ENCODE measurements at regions not wholly inside any gene's neighbourhood (a gene's known extent, or its start where the extent isn't known, plus 50 kb on each side); places are given as distances from the start of the nearest gene placed in this dataset.

DNA sequence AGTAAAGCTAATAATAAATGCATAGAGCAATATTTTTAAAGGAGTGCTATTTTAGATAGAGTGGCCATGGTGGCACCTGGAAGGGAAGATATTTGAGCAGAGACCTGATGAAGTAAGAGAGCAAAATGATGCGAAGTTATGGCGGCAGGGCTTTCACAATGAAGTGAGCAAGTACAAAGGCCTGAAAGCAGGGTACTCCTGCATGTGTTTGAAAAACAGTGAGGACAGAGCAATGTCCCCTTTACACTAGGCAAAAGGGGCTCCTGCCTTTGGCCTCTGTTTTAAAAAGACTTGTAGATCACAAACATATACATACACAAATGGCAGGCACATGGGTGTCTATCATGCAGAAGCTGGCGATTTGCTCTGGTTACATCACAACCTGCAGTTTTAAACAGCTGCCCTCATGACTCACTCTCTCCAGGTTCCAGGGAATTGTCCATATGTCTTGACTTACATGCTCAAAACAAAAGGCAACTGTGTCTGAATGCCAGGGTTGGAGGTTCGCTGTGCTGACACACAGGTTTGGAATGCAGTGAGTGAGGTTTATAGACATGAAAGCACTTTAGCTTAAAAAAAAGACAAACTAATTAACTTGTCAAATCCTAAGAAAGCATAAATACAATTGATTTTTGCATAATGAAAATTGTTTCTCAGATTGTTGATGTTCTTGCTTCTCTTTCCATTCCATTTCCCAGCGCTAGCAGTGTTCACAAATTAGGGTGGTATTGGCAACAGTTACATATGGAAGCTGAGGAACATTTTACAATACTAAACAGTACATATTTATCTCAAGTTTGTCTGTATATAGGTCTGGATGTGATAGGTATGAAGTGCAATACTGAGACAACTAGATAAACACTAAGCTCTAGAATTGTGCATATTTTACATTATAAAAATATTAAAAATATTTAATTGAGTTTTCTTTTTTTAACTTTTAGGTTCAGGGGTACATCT lies 313.9 kb downstream of the BARHL2 start:
- peak; percentile 82 for DNase-seq (ENCODE audit: low spot score)

- no peak for DNase-seq (ENCODE audit: low spot score)
Observed at GRCh38 chr1:90400131-90400530, 317.0 kb downstream of the BARHL2 start.

GRCh38 chr1:90396917-90397316 lies 320.2 kb downstream of the BARHL2 start:
- DNase-seq (ENCODE audit: low spot score), result no peak

DNA sequence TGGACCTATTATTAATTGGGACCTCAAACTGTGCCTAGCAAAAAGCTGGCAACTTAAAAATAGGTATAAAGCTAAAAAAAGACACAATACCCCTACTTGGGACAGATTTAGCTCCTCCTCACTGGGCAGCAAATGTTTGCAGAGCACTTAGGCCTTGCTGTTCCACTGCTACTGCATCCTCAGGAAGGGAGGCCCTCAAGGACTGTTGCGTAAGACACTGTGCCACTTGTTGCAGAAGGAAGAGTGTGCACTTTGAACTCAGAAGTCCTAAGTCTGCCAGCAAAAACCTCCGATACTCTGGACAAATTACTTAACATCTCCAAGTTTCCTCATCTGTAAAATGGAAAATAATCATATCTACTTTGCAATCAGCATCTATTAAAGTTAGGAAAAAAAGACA lies 322.9 kb downstream of the BARHL2 start:
- no peak for DNase-seq (ENCODE audit: low spot score)

GRCh38 chr1:90393025-90393424 lies 324.1 kb downstream of the BARHL2 start:
- no peak for DNase-seq (ENCODE audit: low spot score)

DNA sequence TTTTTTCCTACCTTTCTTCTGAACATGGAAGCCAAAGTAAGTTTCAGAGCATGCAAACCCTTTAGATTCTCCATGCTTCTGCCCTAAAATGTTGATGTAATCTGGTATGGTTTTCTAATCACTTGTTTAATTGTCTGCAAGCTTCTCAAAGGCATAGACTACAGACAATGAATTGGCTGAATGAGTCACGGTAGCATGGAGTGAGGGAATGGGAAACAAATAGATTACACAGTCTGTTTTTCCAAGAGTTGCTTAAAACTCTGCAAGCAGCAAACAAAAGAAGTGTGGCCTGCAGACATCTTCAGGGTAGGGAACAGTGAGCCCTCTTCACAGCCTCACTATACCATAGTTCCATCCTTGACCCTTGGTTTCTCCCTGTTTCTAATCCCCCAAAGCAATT lies 326.0 kb downstream of the BARHL2 start:
- no peak for DNase-seq (ENCODE audit: low spot score)

DNA sequence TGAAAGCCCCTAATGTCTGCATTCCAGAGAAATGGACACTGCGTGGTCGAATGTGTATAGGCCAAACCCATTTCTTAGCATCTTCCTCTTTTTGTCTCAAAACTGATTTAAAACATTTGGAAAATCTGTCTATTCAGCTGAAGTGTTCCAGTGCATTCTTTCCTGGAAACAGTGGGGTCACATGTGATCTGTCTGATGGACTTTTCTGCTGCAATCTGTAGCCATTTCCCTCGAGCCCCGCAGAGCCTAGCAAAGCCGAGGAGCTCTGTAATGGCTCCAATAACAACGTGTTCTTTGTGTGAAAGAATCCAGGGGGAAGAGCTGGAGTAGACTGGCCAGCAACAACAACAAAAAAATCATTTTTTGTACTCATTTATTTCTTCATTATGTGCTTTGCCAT lies 329.3 kb downstream of the BARHL2 start:
- DNase-seq (ENCODE audit: low spot score), result no peak

- DNase-seq (ENCODE audit: low spot score), result peak; percentile 15
Observed at GRCh38 chr1:90386899-90387720, 330.0 kb downstream of the BARHL2 start.

DNA sequence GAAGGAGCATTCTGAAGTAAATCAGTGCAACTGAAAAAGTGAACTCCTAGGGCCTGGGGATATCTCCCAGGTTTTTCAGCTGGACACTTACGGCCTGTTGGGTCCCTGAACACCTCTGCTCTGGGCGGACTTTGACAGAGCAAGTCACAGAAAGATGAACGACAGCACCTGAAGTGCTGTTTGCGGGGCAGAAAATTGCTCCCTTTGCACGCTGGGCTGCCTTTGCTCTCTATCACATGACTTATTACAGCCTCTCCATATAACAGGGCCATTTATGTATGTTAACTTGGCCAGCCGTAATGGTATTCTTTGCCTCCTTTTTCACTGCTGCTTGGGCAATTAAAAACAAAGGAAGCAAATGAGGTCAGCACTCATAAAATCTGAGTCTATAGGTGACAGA lies 332.9 kb downstream of the BARHL2 start:
- no peak for DNase-seq (ENCODE audit: low spot score)

DNA sequence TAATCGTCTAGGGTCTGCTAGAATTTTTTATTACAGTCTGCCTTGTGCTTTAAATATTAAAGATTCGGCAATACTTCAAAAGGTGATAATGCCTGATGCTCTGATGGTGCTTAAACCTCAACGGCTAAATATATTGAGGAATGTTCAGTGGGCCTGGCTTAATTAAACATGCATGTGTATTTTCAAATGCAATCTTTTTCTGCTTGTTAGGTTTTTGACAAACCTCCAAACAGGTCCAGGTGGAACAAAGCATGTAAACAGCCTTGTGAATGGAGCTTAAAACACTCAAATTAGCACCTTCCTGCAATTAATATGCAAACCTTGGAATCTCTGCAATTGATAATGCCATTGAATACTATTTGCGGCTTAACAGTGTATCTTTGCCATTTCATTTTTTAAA lies 334.9 kb downstream of the BARHL2 start:
- DNase-seq (ENCODE audit: low spot score), result no peak

GRCh38 chr1:90381598-90381997 lies 335.5 kb downstream of the BARHL2 start:
- no peak for DNase-seq (ENCODE audit: low spot score)

DNA sequence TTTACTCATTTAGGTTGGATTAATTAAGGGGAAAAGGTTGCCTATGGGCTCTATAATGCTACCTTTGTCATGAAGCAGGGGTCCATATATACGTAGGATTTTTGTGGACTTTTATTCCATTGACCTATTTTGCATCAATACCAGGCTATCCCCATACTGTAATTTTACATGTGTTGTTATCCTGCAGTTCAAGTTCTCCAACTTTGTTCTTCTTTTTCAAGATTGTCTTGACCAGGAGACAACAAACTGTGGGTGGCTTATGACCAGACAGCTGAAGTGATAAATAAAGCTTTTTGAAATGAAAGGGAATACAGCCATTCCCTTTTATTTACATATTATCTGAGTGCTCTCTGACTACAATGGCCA lies 345.7 kb downstream of the BARHL2 start:
- no peak for DNase-seq (ENCODE audit: low spot score)

GRCh38 chr1:90370686-90371447 lies 346.2 kb downstream of the BARHL2 start:
- DNase-seq (ENCODE audit: low spot score), result no peak

DNA sequence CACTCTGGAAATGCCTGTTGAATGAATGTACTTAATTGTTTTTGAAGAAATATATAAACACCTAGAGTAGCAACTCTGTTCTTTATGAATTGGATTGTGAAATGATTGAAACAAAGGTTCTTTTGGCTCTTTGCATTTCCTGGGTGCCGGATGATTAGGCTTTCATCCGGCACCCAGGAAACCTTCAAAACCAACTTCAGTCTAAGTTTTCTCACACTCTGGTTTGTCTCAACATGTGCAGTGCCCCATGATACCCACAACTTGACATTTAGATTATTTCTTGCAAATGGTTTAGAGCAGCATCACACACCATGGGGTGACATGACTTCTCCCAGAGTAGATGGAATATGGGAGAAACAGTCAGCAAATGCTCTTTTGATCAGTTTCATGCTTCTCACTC lies 354.9 kb downstream of the BARHL2 start:
- DNase-seq (ENCODE audit: low spot score), result no peak

GRCh38 chr1:90361026-90361425 lies 356.1 kb downstream of the BARHL2 start:
- DNase-seq (ENCODE audit: low spot score), result no peak

DNA sequence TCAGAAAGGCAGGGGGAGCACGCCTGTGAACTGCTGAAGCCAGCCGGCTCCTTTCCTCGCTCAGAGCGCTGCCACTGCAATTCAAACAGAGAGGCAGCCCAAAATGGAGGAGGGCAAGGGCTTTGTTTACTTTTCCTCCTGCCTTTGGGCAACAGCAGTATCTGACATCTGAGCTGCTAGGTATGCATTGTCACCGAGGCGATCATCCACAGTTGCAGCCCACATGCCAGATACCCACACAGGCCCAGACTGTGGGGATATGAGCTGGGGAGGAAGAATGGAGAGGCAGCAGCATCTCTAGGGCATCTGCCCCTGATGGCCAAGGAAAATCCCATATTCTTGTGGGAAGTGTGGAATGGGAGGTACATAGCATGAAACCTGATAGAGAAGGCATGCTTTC lies 357.1 kb downstream of the BARHL2 start:
- DNase-seq (ENCODE audit: low spot score), result no peak

DNA sequence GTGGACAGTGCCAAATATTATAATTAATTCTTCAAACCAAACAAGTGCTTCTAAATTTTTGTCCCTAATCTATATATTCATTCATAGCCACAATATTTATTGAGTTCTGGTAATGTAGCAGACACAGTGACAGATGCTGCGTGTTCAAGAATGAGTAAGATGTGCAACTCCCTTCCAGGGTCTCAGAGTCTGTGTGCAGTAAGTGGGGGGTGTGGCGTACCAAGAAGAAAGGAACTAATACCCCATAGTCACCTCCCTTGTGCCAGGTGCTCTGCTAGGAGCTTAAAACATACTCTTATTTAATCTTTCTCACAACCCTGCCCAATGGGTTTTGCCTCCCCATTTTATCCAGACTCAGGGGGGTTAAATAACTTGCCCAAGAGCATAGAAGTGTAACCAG lies 358.7 kb downstream of the BARHL2 start:
- DNase-seq (ENCODE audit: low spot score), result no peak

DNA sequence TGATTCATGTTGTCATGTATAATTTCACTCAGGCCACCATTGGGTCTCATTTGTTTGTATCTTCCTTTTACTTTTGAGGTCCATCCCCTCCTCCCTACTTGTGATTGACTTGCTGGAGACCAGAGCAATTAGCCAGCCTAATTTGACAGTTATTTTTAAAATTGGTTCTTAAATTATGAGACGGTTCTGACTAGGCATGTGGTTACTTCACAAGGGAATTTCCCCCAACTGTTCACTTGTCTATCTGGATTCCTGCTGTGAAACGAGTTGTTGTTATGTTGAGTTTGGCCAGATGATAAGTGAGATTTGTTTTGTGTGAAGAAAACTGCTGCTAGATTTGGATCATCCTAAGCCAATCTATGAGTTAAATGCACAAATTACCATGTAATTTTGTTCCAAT lies 359.1 kb downstream of the BARHL2 start:
- DNase-seq (ENCODE audit: low spot score), result no peak

DNA sequence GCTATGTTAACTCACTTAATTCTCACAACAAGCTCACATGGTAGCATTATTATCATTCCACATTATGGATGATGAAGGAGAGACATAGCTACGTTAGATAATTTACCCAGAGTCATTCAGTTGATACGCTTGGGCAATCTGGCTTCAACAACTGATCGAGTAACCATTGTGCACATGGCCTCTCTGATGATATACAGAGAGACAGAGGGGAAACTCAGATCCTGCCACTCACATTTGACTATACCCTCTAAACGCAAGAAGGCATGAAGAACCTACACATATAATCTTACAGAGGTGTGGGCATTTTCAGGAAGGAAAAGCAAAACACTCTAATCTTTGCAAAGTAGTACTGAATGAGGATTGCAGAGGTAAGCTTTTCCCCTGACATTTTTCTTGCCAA lies 360.1 kb downstream of the BARHL2 start:
- DNase-seq (ENCODE audit: low spot score), result no peak

- no peak for DNase-seq (ENCODE audit: low spot score)
Observed at GRCh38 chr1:90356101-90356500, 361.0 kb downstream of the BARHL2 start.

GRCh38 chr1:90354704-90355103 lies 359.8 kb downstream of the ZNF326 start:
- DNase-seq (ENCODE audit: low spot score), result no peak

DNA sequence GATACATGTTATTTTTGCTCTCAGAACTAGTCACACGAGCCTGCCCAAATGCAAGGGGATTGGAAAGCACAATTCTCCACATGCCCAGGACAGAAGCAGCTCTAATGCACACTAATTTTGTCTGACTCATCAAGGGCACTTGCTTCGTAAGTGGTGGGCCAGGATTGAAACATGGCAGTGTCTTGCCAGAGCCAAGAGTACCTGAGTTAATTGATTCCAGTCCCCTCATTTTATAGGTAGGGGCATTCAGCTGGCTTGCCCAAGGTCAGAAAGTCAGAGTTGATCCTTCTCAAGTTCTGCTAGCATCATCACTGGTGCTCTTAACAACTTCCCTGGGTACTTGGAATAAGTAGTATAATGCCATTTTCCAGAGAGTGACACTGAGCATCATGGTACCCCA lies 356.1 kb downstream of the ZNF326 start:
- no peak for DNase-seq (ENCODE audit: low spot score)

- no peak for DNase-seq (ENCODE audit: low spot score)
Observed at GRCh38 chr1:90349510-90349909, 354.6 kb downstream of the ZNF326 start.

Data from RKO (cell line).